Endothelial cell of umbilical vein (primary cell): ENCODE measurements at regions not wholly inside any gene's neighbourhood (a gene's known extent, or its start where the extent isn't known, plus 50 kb on each side); places are given as distances from the start of the nearest gene placed in this dataset.

Experiments
- EZH2 ChIP-seq: IDR thresholded peaks from 2 replicates; pipeline ENCODE4 v1.6.1; 2012; ENCODE audit warnings: borderline replicate concordance, low read depth, mild to moderate bottlenecking, moderate library complexity, low read length, inconsistent platforms; ENCODE audit not compliant: severe bottlenecking
- POLR2A ChIP-seq: IDR thresholded peaks from 2 replicates; pipeline ENCODE4 v1.6.1; 2012; ENCODE audit warnings: low read depth, mild to moderate bottlenecking, control low read depth, low read length
- TF ChIP-seq, protein P1 (sequence below): IDR thresholded peaks from 2 replicates; pipeline ENCODE4 v1.6.1; 2011; ENCODE audit not compliant: insufficient read depth, insufficient read length
- TF ChIP-seq, protein P2 (sequence below), 2 donors: IDR thresholded peaks; 1 replicate in 1 of 2; 2 replicates in 1 of 2; pipeline ENCODE4 v1.5.1; 2011; ENCODE audit warnings: low read length in 2 of 2, mild to moderate bottlenecking in 2 of 2, moderate library complexity in 2 of 2, control low read depth in 1 of 2, inconsistent platforms in 1 of 2, low read depth in 1 of 2; ENCODE audit not compliant: insufficient read depth in 1 of 2; ENCODE audit errors: extremely low read depth in 1 of 2

DNA sequence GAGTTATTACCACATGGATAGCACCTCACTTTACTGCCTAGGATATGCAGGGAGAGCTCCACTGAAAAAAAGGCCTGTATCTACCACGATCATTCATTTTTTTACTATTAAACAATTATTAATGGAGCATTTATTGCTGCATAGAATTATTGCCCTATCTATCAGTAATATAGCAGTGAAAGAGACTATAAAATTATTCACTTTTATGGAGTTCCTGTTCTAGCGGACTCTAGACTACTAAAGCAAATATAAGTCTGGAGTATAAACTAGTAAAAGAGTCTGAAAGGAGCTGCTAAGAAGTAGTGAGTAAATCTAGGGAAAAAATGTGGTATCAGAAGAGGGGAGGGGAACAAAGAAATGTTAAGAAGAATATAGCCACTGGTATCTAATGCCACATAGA is 150.4 kb upstream of the CYLC2 start:
- no peak for TF ChIP-seq POLR2A
- TF ChIP-seq, protein P1, sequence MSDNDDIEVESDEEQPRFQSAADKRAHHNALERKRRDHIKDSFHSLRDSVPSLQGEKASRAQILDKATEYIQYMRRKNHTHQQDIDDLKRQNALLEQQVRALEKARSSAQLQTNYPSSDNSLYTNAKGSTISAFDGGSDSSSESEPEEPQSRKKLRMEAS = no peak
- TF ChIP-seq, protein P2, sequence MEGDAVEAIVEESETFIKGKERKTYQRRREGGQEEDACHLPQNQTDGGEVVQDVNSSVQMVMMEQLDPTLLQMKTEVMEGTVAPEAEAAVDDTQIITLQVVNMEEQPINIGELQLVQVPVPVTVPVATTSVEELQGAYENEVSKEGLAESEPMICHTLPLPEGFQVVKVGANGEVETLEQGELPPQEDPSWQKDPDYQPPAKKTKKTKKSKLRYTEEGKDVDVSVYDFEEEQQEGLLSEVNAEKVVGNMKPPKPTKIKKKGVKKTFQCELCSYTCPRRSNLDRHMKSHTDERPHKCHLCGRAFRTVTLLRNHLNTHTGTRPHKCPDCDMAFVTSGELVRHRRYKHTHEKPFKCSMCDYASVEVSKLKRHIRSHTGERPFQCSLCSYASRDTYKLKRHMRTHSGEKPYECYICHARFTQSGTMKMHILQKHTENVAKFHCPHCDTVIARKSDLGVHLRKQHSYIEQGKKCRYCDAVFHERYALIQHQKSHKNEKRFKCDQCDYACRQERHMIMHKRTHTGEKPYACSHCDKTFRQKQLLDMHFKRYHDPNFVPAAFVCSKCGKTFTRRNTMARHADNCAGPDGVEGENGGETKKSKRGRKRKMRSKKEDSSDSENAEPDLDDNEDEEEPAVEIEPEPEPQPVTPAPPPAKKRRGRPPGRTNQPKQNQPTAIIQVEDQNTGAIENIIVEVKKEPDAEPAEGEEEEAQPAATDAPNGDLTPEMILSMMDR (IDR thresholded peaks at IDR 0.05; ENCODE audit: extremely low read depth in 1 of 2, insufficient read depth in 1 of 2, low read depth in 1 of 2, low read length in 2 of 2) = no peak
- no peak for TF ChIP-seq EZH2
